ENCODE measurements at regions not wholly inside any gene's neighbourhood (a gene's known extent, or its start where the extent isn't known, plus 50 kb on each side); places are given as distances from the start of the nearest gene placed in this dataset.

GRCh38 chr5:88144219-88145001, 124.2 kb downstream of the TMEM161B start:
- no peak for DNase-seq (ENCODE audit: low spot score)

GRCh38 chr5:88143693-88144218, 124.9 kb downstream of the TMEM161B start:
- no peak for DNase-seq (ENCODE audit: low spot score)

- DNase-seq (ENCODE audit: low spot score) = no peak
These were observed 125.6 kb downstream of the TMEM161B start for GRCh38 chr5:88142886-88143692.

GRCh38 chr5:88142636-88142885, 126.1 kb downstream of the TMEM161B start:
- no peak for DNase-seq (ENCODE audit: low spot score)

- peak; percentile 94 for DNase-seq (ENCODE audit: low spot score)
These were observed 127.5 kb downstream of the TMEM161B start for GRCh38 chr5:88140856-88141752.

- no peak for DNase-seq (ENCODE audit: low spot score)
These were observed 128.2 kb downstream of the TMEM161B start for GRCh38 chr5:88140396-88140855.

GRCh38 chr5:88130211-88130815, 138.3 kb downstream of the TMEM161B start:
- DNase-seq (ENCODE audit: low spot score) = no peak

GRCh38 chr5:88128813-88129212, 139.8 kb downstream of the TMEM161B start:
- DNase-seq (ENCODE audit: low spot score) = no peak

GRCh38 chr5:88119535-88120125, 149.0 kb downstream of the TMEM161B start:
- no peak for DNase-seq (ENCODE audit: low spot score)

- DNase-seq (ENCODE audit: low spot score) = no peak
These were observed 150.5 kb downstream of the TMEM161B start for GRCh38 chr5:88118179-88118578.

- DNase-seq (ENCODE audit: low spot score) = no peak
These were observed 151.1 kb downstream of the TMEM161B start for GRCh38 chr5:88117546-88117945.

GRCh38 chr5:88116396-88116795, 152.2 kb downstream of the TMEM161B start:
- DNase-seq (ENCODE audit: low spot score) = no peak

GRCh38 chr5:88115211-88115610, 153.4 kb downstream of the TMEM161B start:
- no peak for DNase-seq (ENCODE audit: low spot score)

GRCh38 chr5:88113429-88113828, 155.2 kb downstream of the TMEM161B start:
- DNase-seq (ENCODE audit: low spot score) = no peak

GRCh38 chr5:88109818-88110217, 158.8 kb downstream of the TMEM161B start:
- no peak for DNase-seq (ENCODE audit: low spot score)

- no peak for DNase-seq (ENCODE audit: low spot score)
These were observed 160.0 kb downstream of the TMEM161B start for GRCh38 chr5:88108490-88109279.

GRCh38 chr5:88094906-88095496, 173.6 kb downstream of the TMEM161B start:
- DNase-seq (ENCODE audit: low spot score) = no peak

- no peak for DNase-seq (ENCODE audit: low spot score)
These were observed 174.2 kb downstream of the TMEM161B start for GRCh38 chr5:88094403-88094802.

GRCh38 chr5:88093765-88094164, 174.9 kb downstream of the TMEM161B start:
- no peak for DNase-seq (ENCODE audit: low spot score)

- DNase-seq (ENCODE audit: low spot score) = no peak
These were observed 175.6 kb downstream of the TMEM161B start for GRCh38 chr5:88092958-88093605.

All from AG08396 (cell line).